ENCODE measurements at regions not wholly inside any gene's neighbourhood (a gene's known extent, or its start where the extent isn't known, plus 50 kb on each side); places are given as distances from the start of the nearest gene placed in this dataset.

DNA sequence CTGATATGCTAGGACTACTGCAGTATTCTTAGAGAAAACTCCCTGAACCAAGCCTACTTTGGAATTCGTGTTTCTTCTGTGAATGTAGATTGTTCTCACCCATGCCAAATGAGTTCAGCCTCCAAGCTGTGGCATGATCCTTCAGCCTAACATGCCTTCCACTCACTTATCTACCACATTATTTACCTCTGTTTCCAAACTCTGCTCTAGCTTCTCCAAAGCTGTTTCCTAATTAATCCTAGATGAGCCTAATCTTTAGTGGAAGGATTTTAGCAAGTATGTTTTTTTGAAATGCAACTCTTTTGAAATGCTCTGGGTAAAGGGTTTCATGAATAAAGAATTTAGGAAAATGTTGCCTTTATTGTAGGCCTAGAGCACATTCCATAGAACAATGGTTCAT is 152.9 kb upstream of the MMADHC start:
- no peak for DNase-seq
- H3K27me3 ChIP-seq (ENCODE audit: low read depth), result no peaks in the 10 kb centered on the region
- TF ChIP-seq, protein P1, sequence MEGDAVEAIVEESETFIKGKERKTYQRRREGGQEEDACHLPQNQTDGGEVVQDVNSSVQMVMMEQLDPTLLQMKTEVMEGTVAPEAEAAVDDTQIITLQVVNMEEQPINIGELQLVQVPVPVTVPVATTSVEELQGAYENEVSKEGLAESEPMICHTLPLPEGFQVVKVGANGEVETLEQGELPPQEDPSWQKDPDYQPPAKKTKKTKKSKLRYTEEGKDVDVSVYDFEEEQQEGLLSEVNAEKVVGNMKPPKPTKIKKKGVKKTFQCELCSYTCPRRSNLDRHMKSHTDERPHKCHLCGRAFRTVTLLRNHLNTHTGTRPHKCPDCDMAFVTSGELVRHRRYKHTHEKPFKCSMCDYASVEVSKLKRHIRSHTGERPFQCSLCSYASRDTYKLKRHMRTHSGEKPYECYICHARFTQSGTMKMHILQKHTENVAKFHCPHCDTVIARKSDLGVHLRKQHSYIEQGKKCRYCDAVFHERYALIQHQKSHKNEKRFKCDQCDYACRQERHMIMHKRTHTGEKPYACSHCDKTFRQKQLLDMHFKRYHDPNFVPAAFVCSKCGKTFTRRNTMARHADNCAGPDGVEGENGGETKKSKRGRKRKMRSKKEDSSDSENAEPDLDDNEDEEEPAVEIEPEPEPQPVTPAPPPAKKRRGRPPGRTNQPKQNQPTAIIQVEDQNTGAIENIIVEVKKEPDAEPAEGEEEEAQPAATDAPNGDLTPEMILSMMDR (IDR thresholded peaks at IDR 0.05; ENCODE audit: borderline replicate concordance), result no peak

DNA sequence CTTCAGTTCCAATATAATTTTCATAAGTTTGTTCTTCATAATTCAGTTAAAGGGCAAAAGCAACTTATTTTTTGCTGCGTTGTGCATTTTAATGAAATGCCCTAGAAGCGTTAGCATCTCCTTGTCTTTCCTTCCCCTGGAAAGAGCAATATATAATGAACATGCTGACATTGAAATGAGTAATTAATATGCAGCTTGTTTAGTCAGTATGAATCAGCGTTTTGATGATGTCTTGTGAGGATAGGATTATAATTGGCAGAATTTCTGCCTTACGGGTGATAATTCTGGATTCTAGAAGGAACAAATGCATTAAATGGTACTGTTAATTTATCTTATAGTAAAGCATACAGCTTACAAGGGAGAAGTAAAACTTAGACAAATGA is 152.3 kb upstream of the MMADHC start:
- Histone ChIP-seq H3K36me3 (no peaks in the 10 kb centered on the region), H3K27me3 (ENCODE audit: low read depth) (no peaks in the 10 kb centered on the region), H3K27ac (replicated peaks) (no peak overlapping the region), H3K4me1 (peaks cover 4% of the 10 kb centered on the region), H3K4me3 (no peak overlapping the region), H3K9me3 (replicated peaks) (no peaks in the 10 kb centered on the region)
- TF ChIP-seq, protein P1 (IDR thresholded peaks at IDR 0.05; ENCODE audit: borderline replicate concordance), result no peak
- intact Hi-C loops (cut with micrococcal nuclease), result no loop called here
- no peak for DNase-seq

More for the DNA sequence above, 152.9 kb upstream of the MMADHC start:
- intact Hi-C loops (cut with micrococcal nuclease), result no loop called here
- Histone ChIP-seq H3K4me3 (no peak overlapping the region), H3K4me1 (peaks cover 2% of the 10 kb centered on the region), H3K27ac (replicated peaks) (no peak overlapping the region), H3K9me3 (replicated peaks) (no peaks in the 10 kb centered on the region), H3K36me3 (no peaks in the 10 kb centered on the region)

DNA sequence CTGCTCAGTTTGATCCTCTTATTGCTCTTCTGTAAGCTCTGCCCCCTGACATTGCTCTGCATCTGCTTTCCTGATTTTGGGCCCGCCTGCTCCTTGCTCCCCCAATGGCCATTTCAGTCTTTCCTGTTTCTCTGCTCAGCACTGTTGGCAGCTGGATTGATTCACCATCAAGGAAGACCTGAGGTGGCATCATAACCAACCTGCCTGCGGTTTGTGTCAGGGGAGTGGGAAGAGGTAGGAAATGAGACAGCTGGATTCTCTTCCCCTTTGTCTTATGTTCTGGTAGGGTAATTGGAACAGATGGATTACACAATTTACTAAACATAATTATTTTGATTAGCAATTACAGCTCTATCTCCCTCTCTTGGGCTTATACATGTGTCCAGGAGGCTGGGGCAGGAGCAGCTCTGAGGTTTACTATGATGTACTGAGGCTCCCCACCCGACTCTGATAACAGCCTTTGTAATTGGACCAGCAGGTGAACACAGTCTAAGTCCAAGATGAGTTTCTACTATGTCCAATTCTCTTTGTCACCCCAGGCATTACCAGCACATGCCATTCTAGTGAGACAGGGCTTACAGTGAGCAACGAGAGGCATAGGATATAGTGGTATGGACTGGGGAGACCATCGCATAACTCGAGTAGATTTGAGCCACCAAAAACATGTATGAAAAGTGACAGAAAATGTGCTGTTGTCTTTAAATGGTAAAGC is 151.8 kb upstream of the MMADHC start:
- H3K9me3 ChIP-seq (replicated peaks), result no peaks in the 10 kb centered on the region
- no peaks in the 10 kb centered on the region for H3K27me3 ChIP-seq (ENCODE audit: low read depth)
- no peaks in the 10 kb centered on the region for H3K36me3 ChIP-seq
- H3K4me3 ChIP-seq, result no peak overlapping the region
- intact Hi-C loops (cut with micrococcal nuclease), result no loop called here
- TF ChIP-seq, protein P1 (IDR thresholded peaks at IDR 0.05; ENCODE audit: borderline replicate concordance), result no peak
- no peak overlapping the region for H3K27ac ChIP-seq (replicated peaks)
- DNase-seq, result no peak
- H3K4me1 ChIP-seq, result peaks cover 4% of the 10 kb centered on the region

DNA sequence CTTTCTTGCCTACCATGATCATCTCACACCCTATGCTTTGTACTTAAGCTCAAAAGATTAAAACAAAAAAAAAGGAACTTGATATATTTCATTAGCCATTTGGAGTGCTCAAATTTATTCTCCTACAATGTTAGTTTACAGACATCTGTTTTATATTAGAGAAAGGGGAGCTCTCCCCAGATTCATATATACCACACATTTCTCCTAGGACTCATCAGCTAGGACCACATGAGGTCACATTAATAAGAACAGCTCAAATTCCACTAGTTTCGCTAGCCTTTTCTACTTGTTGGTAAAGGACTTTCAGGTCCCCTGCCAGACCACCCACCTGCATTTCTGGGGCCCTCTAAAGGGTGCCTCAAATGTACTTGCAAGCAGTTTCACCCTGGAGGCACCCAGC is 151.2 kb upstream of the MMADHC start:
- no peaks in the 10 kb centered on the region for H3K27me3 ChIP-seq (ENCODE audit: low read depth)
- no peaks in the 10 kb centered on the region for H3K9me3 ChIP-seq (replicated peaks)
- TF ChIP-seq, protein P1 (IDR thresholded peaks at IDR 0.05; ENCODE audit: borderline replicate concordance), result no peak
- intact Hi-C loops (cut with micrococcal nuclease), result no loop called here
- DNase-seq, result no peak
- no peak overlapping the region for H3K27ac ChIP-seq (replicated peaks)
- H3K4me3 ChIP-seq, result no peak overlapping the region
- peaks cover 4% of the 10 kb centered on the region for H3K4me1 ChIP-seq
- H3K36me3 ChIP-seq, result no peaks in the 10 kb centered on the region

DNA sequence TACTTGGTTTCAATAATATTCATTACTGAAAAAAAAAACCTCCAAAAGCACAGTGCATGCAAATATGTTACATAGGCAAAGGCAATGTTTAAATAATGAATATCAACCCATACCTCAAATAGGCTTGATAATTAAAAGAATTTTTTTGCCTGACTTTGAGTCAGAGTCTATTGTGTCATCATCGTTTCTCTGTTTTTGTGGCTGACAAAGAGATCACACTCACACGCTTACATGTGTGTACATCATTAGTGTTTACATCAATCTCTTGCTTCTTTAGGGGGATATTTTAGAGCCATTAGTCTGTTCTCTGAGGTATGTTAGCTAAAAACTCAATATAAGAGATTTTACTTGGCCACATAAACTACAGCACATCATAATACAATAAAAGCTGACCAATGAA is 150.3 kb upstream of the MMADHC start:
- intact Hi-C loops (cut with micrococcal nuclease), result no loop called here
- H3K27me3 ChIP-seq (ENCODE audit: low read depth), result no peaks in the 10 kb centered on the region
- H3K4me3 ChIP-seq, result no peak overlapping the region
- no peak overlapping the region for H3K27ac ChIP-seq (replicated peaks)
- no peaks in the 10 kb centered on the region for H3K36me3 ChIP-seq
- peaks cover 4% of the 10 kb centered on the region for H3K4me1 ChIP-seq
- no peaks in the 10 kb centered on the region for H3K9me3 ChIP-seq (replicated peaks)
- TF ChIP-seq, protein P1 (IDR thresholded peaks at IDR 0.05; ENCODE audit: borderline replicate concordance), result no peak
- no peak for DNase-seq
